Tibial artery (tissue), 4 donors: ENCODE measurements at regions not wholly inside any gene's neighbourhood (a gene's known extent, or its start where the extent isn't known, plus 50 kb on each side); places are given as distances from the start of the nearest gene placed in this dataset.

Experiments used
- DNase-seq, 2 donors: peaks; one replicate each; pipeline ENCODE4 v3.0.0-alpha.2; 2019
- H3K27ac ChIP-seq, 2 donors: fragments of 200-600 bp; sonication (generic) in 1 of 2; 1 replicate in 1 of 2; 2 replicates in 1 of 2; pipeline ENCODE4 v1.5.1; 2018 to 2019; ENCODE audit warnings: mild to moderate bottlenecking in 1 of 2
- H3K27me3 ChIP-seq, 2 donors: fragments of 200-600 bp; sonication (generic) in 1 of 2; one replicate each; pipeline versions ENCODE4 v1.5.1 to v1.6.0; 2016 to 2019
- H3K36me3 ChIP-seq, 3 donors: fragments of 200-600 bp; sonication (generic) in 2 of 3; one replicate each; pipeline ENCODE4 v1.5.1; 2016 to 2019; ENCODE audit warnings: mild to moderate bottlenecking in 2 of 3
- H3K4me1 ChIP-seq, 4 donors: fragments of 200-600 bp; sonication (generic) in 2 of 4; 1 replicate in 3 of 4; 2 replicates in 1 of 4; pipeline ENCODE4 v1.5.1; 2016 to 2019
- H3K4me3 ChIP-seq, 2 donors: fragments of 200-600 bp; sonication (generic) in 1 of 2; 1 replicate in 1 of 2; 2 replicates in 1 of 2; pipeline ENCODE4 v1.5.1; 2018 to 2019; ENCODE audit warnings: mild to moderate bottlenecking in 2 of 2
- H3K9me3 ChIP-seq, 3 donors: fragments of 200-600 bp; sonication (generic) in 1 of 3; one replicate each; pipeline ENCODE4 v1.5.1; 2016 to 2019
- intact Hi-C: fragments of 100-400 bp; cut with DNase I; formaldehyde crosslinking; loops from one replicate; pipeline ENCODE4 v1.15.0; 2023; ENCODE audit warnings: low total_unique reads
- TF ChIP-seq, protein P1 (sequence below), 2 experiments: fragments of 200-600 bp in 1 of 2; fragments of 450-650 bp in 1 of 2; IDR thresholded peaks; one replicate each; pipeline ENCODE4 v1.5.1; 2017 to 2019; ENCODE audit warnings: antibody characterized with exemption in 2 of 2, mild to moderate bottlenecking in 1 of 2, moderate library complexity in 1 of 2

DNA sequence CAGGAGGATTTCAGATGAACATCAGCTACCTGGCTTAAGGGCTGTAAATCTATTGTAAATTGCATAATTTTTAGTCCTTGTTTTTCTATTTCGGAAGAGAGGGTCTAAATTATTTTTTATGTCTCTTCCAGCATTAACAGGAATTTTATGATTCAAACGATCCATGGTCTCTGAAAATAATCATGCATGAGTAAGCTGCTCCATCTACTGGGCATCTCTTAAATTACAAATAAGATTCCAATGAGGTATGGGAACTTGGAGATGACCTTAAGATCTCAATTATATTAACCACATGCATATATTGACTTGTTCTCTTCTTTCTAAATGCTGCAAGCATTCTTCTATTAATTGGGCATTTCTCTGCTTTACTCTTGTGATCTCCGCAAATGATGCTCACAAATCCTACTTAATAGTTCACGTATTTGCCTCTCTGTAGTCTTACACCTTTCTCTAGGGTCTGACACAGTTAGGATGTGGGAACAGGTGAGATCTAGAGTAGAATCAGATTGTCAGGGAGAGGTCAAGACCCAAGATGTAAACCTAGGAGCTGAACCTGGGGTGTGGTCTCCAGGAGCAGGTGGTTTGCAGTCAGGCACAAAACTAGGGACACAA is 86.9 kb downstream of the NUDT12 start:
- TF ChIP-seq, protein P1, sequence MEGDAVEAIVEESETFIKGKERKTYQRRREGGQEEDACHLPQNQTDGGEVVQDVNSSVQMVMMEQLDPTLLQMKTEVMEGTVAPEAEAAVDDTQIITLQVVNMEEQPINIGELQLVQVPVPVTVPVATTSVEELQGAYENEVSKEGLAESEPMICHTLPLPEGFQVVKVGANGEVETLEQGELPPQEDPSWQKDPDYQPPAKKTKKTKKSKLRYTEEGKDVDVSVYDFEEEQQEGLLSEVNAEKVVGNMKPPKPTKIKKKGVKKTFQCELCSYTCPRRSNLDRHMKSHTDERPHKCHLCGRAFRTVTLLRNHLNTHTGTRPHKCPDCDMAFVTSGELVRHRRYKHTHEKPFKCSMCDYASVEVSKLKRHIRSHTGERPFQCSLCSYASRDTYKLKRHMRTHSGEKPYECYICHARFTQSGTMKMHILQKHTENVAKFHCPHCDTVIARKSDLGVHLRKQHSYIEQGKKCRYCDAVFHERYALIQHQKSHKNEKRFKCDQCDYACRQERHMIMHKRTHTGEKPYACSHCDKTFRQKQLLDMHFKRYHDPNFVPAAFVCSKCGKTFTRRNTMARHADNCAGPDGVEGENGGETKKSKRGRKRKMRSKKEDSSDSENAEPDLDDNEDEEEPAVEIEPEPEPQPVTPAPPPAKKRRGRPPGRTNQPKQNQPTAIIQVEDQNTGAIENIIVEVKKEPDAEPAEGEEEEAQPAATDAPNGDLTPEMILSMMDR (IDR thresholded peaks at IDR 0.05): peak; percentile 66 to 69
- H3K9me3 ChIP-seq: no peaks in the 10 kb centered on the region
- intact Hi-C loops: loop anchor here (2.0 kb wide), 1 partner anchor 241 kb away; no protein-coding TSS in a partner anchor

GRCh38 chr5:103474677-103475076 is 87.9 kb downstream of the NUDT12 start:
- DNase-seq: no peak
- H3K9me3 ChIP-seq: no peaks in the 10 kb centered on the region
- no peak overlapping the region for H3K4me3 ChIP-seq
- no peak overlapping the region for H3K27ac ChIP-seq
- H3K27me3 ChIP-seq: no peaks in the 10 kb centered on the region
- H3K36me3 ChIP-seq: no peaks in the 10 kb centered on the region
- TF ChIP-seq, protein P1 (IDR thresholded peaks at IDR 0.05): no peak
- H3K4me1 ChIP-seq: no peaks in the 10 kb centered on the region
- intact Hi-C loops: loop anchor here (2.0 kb wide), 1 partner anchor 240 kb away; no protein-coding TSS in a partner anchor

More for the DNA sequence above, 86.9 kb downstream of the NUDT12 start:
- Histone ChIP-seq H3K36me3 (no peaks in the 10 kb centered on the region), H3K27me3 (no peaks in the 10 kb centered on the region), H3K27ac (no peak overlapping the region), H3K4me3 (no peak overlapping the region), H3K4me1 (no peaks in the 10 kb centered on the region)
- no peak for DNase-seq

GRCh38 chr5:103473725-103474124 is 88.9 kb downstream of the NUDT12 start:
- peak in 1 of 2 donors; percentile 26 for DNase-seq
- no peak overlapping the region for H3K4me3 ChIP-seq
- H3K27ac ChIP-seq: no peak overlapping the region
- H3K4me1 ChIP-seq: no peaks in the 10 kb centered on the region
- no peaks in the 10 kb centered on the region for H3K9me3 ChIP-seq
- intact Hi-C loops: loop anchor here (2.0 kb wide), 1 partner anchor 239 kb away; no protein-coding TSS in a partner anchor
- TF ChIP-seq, protein P1 (IDR thresholded peaks at IDR 0.05): no peak
- H3K27me3 ChIP-seq: no peaks in the 10 kb centered on the region
- H3K36me3 ChIP-seq: no peaks in the 10 kb centered on the region

GRCh38 chr5:103472830-103473229 is 89.8 kb downstream of the NUDT12 start:
- no peaks in the 10 kb centered on the region for H3K9me3 ChIP-seq
- H3K27me3 ChIP-seq: no peaks in the 10 kb centered on the region
- intact Hi-C loops: no loop called here
- DNase-seq: no peak
- H3K4me3 ChIP-seq: no peak overlapping the region
- H3K4me1 ChIP-seq: no peaks in the 10 kb centered on the region
- H3K36me3 ChIP-seq: no peaks in the 10 kb centered on the region
- TF ChIP-seq, protein P1 (IDR thresholded peaks at IDR 0.05): no peak
- no peak overlapping the region for H3K27ac ChIP-seq

DNA sequence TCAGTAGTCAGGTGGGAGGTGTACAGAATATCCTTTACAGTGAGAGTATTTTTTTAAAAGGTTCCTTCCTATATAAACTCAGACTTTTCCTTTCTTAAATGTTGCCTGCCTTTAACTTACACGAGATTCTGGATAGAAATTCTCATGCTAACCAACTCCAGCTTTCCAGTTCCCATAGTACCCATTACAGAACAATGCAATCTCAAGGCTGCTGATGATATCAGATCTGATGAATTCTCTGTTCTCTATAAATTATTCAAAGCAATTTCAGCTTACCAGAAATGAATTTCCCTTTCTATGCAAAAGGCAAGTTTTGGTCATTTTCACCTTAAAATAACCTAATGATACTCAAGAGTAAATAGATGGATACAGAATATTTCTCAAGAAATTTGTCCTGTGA is 90.3 kb downstream of the NUDT12 start:
- Histone ChIP-seq H3K27ac (no peak overlapping the region), H3K4me1 (no peaks in the 10 kb centered on the region), H3K4me3 (no peak overlapping the region), H3K9me3 (no peaks in the 10 kb centered on the region), H3K27me3 (no peaks in the 10 kb centered on the region), H3K36me3 (no peaks in the 10 kb centered on the region)
- TF ChIP-seq, protein P1 (IDR thresholded peaks at IDR 0.05): no peak
- intact Hi-C loops: no loop called here
- DNase-seq: no peak
